Stomach (tissue), 8 donors: ENCODE measurements at regions not wholly inside any gene's neighbourhood (a gene's known extent, or its start where the extent isn't known, plus 50 kb on each side); places are given as distances from the start of the nearest gene placed in this dataset.

Experiments used
- DNase-seq, 2 donors: peaks; one replicate each; pipeline versions ENCODE4 v3.0.0 to v3.0.0-alpha.2; 2013 to 2019
- H3K27ac ChIP-seq, 5 donors: fragments of 200-600 bp in 4 of 5; sonication (generic) in 4 of 5; one replicate each; pipeline ENCODE4 v1.5.1; 2013 to 2019; ENCODE audit warnings: mild to moderate bottlenecking in 1 of 5, moderate library complexity in 1 of 5
- H3K27me3 ChIP-seq, 3 donors: fragments of 200-600 bp; sonication (generic); one replicate each; pipeline ENCODE4 v1.5.1; 2017 to 2019; ENCODE audit warnings: mixed run types in 1 of 3
- H3K36me3 ChIP-seq, 4 donors: fragments of 200-600 bp; sonication (generic); 1 replicate in 3 of 4; 2 replicates in 1 of 4; pipeline ENCODE4 v1.5.1; 2016 to 2019
- H3K4me1 ChIP-seq, 4 donors: fragments of 200-600 bp; sonication (generic); one replicate each; pipeline ENCODE4 v1.5.1; 2016 to 2019
- H3K4me3 ChIP-seq, 4 donors: fragments of 200-600 bp; sonication (generic) in 3 of 4; one replicate each; pipeline ENCODE4 v1.5.1; 2016 to 2019; ENCODE audit warnings: mild to moderate bottlenecking in 1 of 4
- H3K9me3 ChIP-seq, 4 donors: fragments of 200-600 bp; sonication (generic); one replicate each; pipeline ENCODE4 v1.5.1; 2016 to 2019
- EP300 ChIP-seq: sonication (generic); formaldehyde crosslinking; IDR thresholded peaks from one replicate; pipeline ENCODE4 v1.6.1; 2017; ENCODE audit warnings: antibody characterized with exemption
- POLR2A ChIP-seq, 4 donors: fragments of 450-650 bp; IDR thresholded peaks; one replicate each; pipeline ENCODE4 v1.6.1; 2016; ENCODE audit warnings: antibody characterized with exemption in 4 of 4, control low read depth in 2 of 4, mild to moderate bottlenecking in 1 of 4, moderate library complexity in 1 of 4
- POLR2AphosphoS5 ChIP-seq, 3 donors: sonication (generic); formaldehyde crosslinking; IDR thresholded peaks; one replicate each; pipeline ENCODE4 v1.6.1; 2016; ENCODE audit warnings: antibody characterized with exemption in 3 of 3
- WGBS, 5 donors: extraction: QIAGEN DNeasy Blood & Tissue Kit in 3 of 5; methylation state at CpG; one replicate each; pipeline versions ENCODE4 v1.1.5 to v1.1.7; 2013 to 2018; 5-methylcytosine and 5-hydroxymethylcytosine counted together
- intact Hi-C: fragments of 100-400 bp; cut with DNase I; formaldehyde crosslinking; loops from one replicate; pipeline ENCODE4 v1.15.1; 2023; ENCODE audit warnings: low total_unique reads
- TF ChIP-seq, protein P1 (sequence below), 7 experiments: fragments of 450-650 bp in 4 of 7; fragments of 200-600 bp in 3 of 7; sonication (generic) in 3 of 7; IDR thresholded peaks; one replicate each; pipeline ENCODE4 v1.5.1; 2016 to 2019; ENCODE audit warnings: antibody characterized with exemption in 7 of 7, control low read depth in 2 of 7, mild to moderate bottlenecking in 1 of 7
- donor health status: healthy with polysubstance abuse.
- donor health status: Bipolar disorder and iron deficiency.
- donor health status: healthy.

DNA sequence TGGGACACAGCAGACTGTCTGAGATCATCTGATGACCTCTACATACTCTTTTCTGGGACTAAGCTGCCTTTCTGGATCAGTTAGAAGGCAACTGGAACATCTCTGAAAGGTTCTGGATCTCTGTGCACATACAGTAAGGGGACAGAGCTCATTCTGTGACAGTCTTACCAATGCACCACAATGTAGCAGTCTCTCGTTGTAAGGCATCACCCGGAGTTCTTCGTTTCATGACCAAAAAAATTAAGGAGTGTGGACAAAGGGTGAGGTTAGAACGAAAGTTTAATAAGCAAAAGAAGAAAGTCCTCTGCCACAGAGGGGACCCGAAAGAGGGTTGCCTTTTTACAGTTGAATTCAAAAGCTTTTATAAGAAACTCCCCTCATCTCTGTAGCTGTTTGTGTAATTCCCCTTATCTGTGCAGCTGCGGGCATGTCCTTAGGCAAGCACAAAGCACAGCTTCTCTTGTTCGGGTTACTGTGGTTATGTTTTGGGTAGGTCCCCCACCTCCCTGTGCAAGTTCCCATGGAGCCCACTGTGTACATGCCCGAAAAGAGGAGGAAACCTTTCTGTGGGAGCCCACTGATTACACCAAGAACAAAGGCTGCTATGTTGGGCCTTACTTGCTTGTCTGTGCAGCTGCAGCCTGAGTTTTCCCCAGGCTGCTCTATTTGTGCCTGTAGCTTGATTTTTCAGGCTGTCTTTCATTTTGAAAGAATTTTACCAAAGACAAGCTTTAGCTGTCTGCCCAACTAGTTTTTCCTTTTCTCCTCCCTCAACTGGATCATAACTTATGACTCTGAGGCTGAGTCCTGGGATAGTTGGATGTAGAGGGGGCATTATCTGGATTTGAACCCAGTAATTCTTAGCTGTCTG, 53.1 kb upstream of the CACNA1E start:
- Histone ChIP-seq H3K4me3 (no peak overlapping the region), H3K27me3 (peaks cover 0 to 37% (median under 1%) of the 10 kb centered on the region in 3 donors), H3K4me1 (no peaks in the 10 kb centered on the region), H3K9me3 (no peaks in the 10 kb centered on the region), H3K27ac (no peak overlapping the region), H3K36me3 (no peaks in the 10 kb centered on the region)
- intact Hi-C loops = no loop called here
- TF ChIP-seq, protein P1, sequence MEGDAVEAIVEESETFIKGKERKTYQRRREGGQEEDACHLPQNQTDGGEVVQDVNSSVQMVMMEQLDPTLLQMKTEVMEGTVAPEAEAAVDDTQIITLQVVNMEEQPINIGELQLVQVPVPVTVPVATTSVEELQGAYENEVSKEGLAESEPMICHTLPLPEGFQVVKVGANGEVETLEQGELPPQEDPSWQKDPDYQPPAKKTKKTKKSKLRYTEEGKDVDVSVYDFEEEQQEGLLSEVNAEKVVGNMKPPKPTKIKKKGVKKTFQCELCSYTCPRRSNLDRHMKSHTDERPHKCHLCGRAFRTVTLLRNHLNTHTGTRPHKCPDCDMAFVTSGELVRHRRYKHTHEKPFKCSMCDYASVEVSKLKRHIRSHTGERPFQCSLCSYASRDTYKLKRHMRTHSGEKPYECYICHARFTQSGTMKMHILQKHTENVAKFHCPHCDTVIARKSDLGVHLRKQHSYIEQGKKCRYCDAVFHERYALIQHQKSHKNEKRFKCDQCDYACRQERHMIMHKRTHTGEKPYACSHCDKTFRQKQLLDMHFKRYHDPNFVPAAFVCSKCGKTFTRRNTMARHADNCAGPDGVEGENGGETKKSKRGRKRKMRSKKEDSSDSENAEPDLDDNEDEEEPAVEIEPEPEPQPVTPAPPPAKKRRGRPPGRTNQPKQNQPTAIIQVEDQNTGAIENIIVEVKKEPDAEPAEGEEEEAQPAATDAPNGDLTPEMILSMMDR (IDR thresholded peaks at IDR 0.05) = no peak
- TF ChIP-seq EP300 = no peak
- TF ChIP-seq POLR2A (IDR thresholded peaks at IDR 0.05) = no peak
- TF ChIP-seq POLR2AphosphoS5 (IDR thresholded peaks at IDR 0.05) = no peak
- DNase-seq = peak in 1 of 2 donors; percentile 49
- WGBS, 5 donors = 38 to 50% (median 42%) methylated on average over 8 of the region's 8 CpGs
